HG03378 (cell line): ENCODE measurements at regions not wholly inside any gene's neighbourhood (a gene's known extent, or its start where the extent isn't known, plus 50 kb on each side); places are given as distances from the start of the nearest gene placed in this dataset.
"Not testable (repeated sequence)": the region's sequence is repeated elsewhere in the genome, so short reads cannot be mapped to it uniquely, and the experiment has no call there.

ENCODE experiments used
- ATAC-seq: cut with Tn5 transposase; IDR thresholded peaks from one replicate; pipeline ENCODE4 v1.9.1; 2021; ENCODE audit warnings: mild to moderate bottlenecking, moderate library complexity; ENCODE audit not compliant: unreplicated experiment

GRCh38 chr6:63440057-63440456 is 120.3 kb upstream of the LGSN start:
- no peak for ATAC-seq

DNA sequence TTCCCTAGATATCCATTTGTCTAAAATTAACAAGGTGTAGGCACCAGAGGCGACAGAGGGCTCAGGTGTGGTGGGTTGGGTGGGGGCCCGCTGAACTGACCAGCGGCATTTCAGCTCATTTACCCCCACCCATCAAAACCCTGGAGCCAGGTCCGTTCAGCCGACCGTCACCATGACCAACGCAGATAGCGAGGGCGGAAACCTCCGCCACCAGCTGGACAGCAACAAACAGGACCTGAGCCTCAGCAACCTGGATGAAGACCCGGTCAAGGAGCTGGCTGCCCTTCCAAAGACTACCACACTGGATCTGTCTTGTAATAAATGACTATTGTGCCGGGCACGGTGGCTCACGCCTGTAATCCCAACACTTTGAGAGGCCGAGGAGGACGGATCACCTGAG is 120.8 kb upstream of the LGSN start:
- no peak for ATAC-seq

GRCh38 chr6:63441266-63441956 is 121.6 kb upstream of the LGSN start:
- no peak for ATAC-seq

GRCh38 chr6:63442870-63443269 is 123.1 kb upstream of the LGSN start:
- no peak for ATAC-seq

GRCh38 chr6:63444768-63445167 is 125.0 kb upstream of the LGSN start:
- ATAC-seq, result no peak

DNA sequence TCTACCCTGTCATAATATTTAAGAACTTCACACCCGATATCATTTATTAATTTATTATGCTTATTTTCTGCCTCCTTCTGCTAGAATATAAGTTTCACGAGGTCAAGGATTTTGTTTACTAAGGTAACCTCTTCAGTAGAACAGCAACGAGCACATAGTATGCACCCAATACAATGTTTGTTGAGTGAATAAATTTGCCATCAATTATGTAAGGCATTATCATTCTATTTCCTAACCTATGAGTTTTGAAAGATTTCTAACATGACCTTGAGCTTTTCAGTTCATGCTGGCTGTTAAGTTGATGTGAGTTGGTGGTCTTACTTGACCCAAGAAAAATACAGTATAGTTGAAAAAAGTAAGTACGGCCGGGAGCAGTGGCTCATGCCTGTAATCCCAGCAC is 125.9 kb upstream of the LOC128125822 start:
- no peak for ATAC-seq

DNA sequence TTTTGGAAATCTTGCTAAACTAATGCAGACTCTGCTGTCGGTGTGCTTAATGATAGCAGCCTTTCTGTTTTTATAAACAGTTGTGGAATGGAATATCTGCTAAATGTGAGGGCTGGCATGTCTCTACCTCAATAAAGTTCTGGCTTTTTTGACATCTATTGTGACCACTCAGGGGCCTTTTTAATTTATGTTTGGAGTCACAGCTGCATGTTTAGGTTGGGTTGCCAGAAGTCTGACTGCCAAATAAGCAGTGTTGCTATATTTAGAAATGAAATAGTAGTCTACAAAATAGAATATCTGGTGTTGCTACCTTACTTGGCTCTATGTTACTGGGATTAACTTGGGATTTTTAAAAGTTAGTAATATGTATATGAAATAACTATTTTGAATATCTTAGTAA is 125.1 kb upstream of the LOC128125822 start:
- no peak for ATAC-seq

DNA sequence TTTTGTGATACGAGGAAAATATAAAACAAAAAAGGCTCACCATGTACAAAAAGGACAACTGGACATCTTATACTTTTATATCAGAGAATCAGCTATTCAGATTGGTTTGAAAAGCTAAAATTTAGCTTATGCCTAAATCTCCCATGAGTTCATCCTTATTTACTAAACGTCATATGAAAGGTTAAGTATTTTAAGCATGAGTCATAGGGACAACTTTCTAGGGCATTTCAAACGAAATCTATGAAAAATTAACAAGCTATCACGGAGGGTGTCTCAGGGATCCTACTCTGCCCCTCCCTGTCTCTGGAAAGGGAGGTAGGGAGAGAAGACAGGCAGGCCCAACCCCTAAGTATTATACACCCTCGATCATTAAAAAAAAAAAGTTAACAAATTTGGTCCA is 124.1 kb upstream of the LOC128125822 start:
- ATAC-seq, result no peak

- ATAC-seq, result no peak
These were observed 122.6 kb upstream of the LOC128125822 start for GRCh38 chr6:63449714-63450113.

DNA sequence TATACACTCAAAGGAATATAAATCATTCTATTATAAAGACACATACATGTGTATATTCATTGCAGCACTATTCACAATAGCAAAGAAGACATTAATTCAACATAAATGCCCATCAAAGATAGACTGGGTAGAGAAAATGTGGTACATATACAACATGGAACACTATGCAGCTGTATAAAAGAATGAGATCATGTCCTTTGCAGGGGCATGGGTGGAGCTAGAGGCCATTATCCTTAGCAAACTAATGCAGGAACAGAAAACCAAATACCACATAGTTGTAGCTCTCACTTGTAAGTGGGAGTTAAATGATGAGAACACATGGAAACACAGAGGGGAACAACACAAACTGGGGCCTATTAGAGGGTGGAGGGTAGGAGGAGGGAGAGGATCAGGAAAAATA is 121.0 kb upstream of the LOC128125822 start:
- no peak for ATAC-seq

DNA sequence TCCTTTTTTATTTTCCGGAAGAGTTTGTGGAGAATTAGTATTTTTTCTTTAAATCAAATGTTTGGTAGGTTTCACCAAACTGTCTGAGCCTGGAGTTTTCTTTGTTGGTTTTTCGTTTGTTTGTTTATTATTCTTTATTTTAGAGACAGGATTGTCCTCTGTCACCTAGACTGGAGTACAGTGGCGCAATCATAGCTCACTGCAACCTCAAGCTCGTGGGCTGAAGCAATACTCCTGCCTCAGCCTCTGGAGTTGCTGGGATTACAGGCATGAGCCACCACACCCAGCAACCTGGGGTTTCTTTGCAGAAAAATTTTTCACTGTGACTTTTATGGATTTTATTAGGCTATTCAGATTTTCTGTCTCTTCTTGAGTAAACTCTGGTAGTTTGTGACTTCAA is 120.2 kb upstream of the LOC128125822 start:
- ATAC-seq, result no peak

DNA sequence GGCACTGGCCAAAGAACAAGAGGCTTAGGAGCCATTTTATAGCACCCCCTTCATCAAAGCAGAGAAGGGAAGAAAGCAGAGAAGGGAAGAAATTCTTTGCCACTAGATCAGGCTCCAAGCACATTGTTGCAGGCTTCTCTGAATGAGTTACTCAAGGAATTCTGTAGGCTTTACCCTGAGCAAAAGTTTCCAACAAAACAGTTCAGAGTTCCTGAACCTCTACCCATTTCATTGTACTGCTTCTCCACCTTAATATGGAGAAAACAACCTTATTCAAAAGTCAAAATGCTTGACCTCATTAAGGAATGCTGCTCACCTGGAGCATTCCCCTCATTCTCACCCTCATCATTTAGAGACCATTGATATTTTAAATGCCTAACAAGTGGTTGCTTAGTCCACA is 115.5 kb upstream of the LOC128125822 start:
- ATAC-seq, result no peak

- no peak for ATAC-seq
These were observed 113.7 kb upstream of the LOC128125822 start for GRCh38 chr6:63458480-63459115.

- ATAC-seq, result no peak
These were observed 112.5 kb upstream of the LOC128125822 start for GRCh38 chr6:63459814-63460213.

GRCh38 chr6:63460971-63461370 is 111.3 kb upstream of the LOC128125822 start:
- no peak for ATAC-seq

GRCh38 chr6:63464060-63464459 is 108.2 kb upstream of the LOC128125822 start:
- ATAC-seq, result no peak

DNA sequence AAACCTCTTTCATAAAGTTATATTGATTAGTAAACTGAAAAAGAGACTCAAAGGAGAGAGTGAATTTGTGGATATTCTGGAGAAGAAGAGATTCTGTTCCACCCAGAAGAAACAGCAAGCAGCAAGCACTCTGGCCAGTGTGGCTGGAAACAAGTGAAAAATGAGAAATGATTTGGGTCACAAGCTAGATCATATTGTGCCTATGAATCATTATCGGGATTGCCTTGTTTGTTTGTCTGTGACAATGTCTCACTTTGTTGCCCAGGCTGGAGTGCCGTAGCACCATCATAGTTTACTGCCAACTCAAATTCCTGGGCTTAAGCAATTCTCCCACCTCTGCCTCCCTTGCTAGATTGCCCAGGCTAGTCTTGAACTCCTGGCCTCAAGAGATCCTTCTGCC is 106.5 kb upstream of the LOC128125822 start:
- ATAC-seq, result no peak

- ATAC-seq, result no peak
These were observed 106.0 kb upstream of the LOC128125822 start for GRCh38 chr6:63466242-63466733.

- ATAC-seq, result no peak
These were observed 104.9 kb upstream of the LOC128125822 start for GRCh38 chr6:63467247-63467954.

DNA sequence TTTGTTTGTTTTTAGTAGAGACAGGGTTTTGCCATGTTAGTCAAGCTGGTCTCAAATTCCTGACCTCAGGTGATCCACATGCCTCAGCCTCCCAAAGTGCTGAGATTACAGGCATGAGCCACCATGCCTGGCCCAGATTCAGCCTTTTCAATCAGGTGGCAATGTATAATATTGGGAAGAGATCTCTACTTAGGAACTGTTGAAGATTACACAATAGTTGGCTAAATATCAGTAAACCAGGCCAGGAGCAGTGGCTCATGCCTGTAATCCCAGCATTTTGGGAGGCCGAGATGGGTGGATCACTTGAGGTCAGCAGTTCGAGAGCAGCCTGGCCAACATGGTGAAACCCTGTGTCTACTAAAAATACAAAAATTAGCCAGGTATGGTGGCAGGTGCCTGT is 101.1 kb upstream of the LOC128125822 start:
- ATAC-seq, result not testable (repeated sequence)

DNA sequence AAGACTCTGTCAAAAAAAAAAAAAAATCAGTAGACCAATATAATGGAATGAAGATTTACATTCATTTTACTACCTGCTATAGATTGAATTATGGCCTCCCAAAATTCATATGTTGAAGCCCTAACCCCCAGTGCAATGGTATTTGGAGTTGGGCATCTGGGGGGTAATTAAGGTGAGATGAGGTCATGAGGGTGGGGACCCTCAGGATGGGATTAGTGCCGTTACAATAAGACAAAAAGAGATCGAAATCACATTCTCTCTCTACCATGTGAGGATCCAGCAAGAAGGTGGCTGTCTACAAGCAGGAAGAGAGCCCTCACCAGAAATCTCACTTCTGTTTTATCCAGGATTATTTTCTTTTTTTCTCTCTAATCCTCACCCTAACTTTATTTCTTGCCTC is 100.6 kb upstream of the LOC128125822 start:
- ATAC-seq, result no peak

GRCh38 chr6:63475707-63476106 is 96.6 kb upstream of the LOC128125822 start:
- ATAC-seq, result no peak
